SK-N-DZ (cell line): ENCODE measurements at regions not wholly inside any gene's neighbourhood (a gene's known extent, or its start where the extent isn't known, plus 50 kb on each side); places are given as distances from the start of the nearest gene placed in this dataset.
"Not testable (repeated sequence)": the region's sequence is repeated elsewhere in the genome, so short reads cannot be mapped to it uniquely, and the experiment has no call there.

ENCODE experiments used
- DNase-seq: peaks from one replicate; pipeline ENCODE4 v3.0.0-alpha.2; 2015; ENCODE audit warnings: low spot score

GRCh38 chr7:32688092-32688491 lies 192.8 kb downstream of the AVL9 start:
- not testable (repeated sequence) for DNase-seq

GRCh38 chr7:32681174-32681518 lies 185.9 kb downstream of the AVL9 start:
- DNase-seq: no peak

DNA sequence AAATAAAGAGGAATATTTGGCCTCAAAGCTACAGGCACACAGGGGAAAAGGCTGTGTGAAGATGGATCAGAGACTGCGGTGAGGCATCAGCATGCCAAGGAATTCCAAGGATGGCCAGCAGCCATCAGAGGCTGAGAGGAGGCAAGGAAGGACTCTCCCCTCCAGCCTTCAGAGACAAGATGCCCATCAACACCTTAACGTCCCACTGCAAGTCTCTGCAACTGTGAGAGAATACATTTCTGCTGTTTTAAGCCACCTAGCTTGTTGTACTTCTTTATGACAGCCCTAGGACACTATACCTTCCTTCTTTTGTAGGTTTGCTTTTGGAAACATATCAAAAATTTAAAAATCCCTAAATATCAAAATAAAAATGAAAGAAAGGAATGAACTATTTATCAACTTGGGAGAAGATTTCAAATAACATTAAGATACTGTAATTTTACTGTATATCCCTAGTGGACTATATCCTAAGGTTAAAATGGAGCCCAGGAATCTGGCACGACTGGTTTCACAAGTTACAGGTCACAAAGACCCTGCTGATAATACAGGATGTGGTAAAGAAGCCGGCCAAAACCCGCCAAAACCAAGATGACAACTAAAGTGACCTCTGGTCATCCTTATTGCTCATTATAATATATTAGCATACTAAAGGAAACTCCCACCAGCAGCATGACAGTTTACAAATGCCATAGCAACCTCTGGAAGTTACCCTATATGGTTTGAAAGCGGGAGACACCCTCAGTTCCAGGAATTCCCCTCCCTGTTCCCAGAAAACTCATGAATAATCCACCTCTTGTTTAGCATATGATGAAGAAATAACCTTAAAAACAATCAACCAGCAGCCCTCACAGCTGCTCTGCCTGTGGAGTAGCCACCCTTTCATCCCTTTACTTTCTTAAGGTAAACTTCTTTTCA lies 185.2 kb downstream of the AVL9 start:
- no peak for DNase-seq

DNA sequence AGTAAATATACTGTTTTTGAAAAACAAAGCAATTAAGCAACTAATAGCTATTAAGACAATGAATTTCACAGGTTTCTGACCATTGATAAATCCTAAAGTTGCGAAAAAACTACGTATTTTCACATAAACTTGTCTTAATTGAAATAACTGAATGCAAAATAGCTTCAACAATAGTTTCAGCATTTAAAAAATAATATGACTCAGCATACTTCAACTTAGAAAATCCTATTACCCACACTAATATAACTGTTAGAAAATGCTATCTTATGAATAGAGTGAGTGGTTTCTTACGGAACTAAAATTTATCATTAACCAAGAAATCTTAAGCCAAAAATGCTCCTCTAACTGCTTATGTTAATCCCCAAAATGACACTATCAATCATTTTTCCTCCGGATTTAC lies 183.9 kb downstream of the AVL9 start:
- DNase-seq: no peak

GRCh38 chr7:32677593-32677992 lies 182.3 kb downstream of the AVL9 start:
- DNase-seq: no peak

DNA sequence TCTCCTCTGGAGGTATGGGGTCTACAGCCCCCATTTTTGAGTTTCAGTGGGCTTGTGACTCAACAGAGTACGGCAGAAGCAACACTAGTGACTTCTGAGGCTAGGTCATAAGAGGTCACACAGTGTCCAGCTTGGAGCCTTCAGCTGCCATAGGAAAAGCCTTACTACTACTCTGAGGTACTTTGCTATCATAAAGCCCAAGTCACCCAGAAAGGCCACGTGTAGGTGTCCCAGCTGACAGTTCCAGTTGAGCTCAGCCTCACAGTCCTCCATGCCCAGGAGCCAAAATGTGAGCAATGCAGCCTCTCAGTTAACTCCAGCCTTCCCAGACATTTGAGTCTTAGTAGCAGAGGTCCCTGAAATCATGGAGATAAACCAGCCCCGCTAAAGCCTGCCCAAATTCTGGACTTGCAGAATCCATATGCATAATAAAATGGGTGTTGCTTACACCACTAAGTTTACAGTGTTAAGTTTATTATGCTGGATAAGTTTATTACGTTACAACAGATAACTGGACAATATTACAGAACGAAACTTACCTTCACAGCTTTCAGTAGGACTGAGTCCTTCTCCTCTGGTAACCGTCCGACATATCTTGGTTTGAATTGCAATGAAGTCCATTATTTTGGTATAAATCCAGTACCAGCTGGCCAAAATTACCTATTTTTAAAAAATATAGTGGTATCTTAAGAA lies 181.1 kb downstream of the AVL9 start:
- DNase-seq: no peak

DNA sequence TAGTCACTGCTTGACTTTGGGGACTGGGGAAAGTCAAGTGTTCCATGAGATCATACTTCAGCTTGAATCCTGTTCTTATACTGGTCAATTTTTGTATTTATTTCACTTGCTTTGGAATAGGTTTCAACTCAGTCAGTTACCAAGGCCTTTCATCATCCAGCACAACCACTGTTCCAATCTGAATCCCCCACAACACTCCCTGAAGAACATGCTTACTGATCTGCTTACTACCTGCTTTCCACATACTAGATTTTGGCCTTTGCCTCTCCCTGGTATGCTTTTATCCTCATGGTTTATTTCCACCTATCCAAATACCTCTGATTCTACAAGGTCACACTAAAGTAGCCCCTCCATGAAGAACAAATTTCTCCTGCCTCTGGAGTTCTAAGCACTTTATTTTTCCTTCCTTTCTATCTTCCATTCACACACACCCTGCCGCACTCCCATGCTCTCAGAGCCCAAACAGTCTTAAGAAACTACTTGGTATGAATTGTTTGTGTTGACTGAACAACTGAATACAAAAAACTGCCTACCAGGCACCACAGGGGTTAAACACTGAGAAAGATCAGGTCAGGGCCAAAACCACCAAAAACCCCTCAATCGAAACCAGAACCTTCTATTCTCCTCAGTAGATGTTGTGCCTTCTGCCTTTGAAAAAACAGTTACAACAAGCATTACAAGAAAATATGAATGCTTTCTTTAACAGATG lies 178.1 kb downstream of the AVL9 start:
- no peak for DNase-seq

GRCh38 chr7:32670110-32671025 lies 175.1 kb downstream of the AVL9 start:
- no peak for DNase-seq

DNA sequence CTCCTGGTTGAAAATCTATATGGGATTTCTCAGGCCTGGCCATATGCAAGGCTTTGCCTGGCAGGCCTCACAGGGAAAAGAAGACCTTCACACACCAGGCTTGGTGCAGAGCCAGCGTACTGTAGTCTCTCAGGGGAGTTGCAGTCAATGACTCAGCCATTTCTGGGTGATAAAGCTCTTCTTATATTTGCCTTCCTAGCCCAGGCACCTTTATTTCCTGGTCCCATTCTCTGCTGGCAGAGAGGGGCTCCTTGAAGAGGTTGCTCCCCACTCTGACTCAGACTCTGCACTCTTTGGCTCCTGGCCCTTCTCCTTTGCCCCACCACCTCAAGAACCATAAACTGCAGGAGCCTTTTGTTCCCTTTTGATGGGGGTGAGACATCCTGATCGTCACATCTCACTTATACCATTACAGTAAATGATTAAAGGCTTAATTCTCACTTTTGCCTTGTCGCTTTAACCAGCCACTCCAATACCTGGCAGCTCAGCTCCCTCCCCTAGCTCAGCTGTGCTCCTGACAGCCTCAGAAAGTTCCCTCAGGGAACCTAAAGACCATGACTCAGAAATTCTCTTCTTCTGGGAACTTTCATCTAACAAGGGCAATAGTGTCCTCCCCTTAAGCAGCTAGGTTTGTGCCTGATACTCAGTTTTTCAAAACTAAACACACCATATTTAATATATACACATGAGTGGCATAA lies 174.0 kb downstream of the AVL9 start:
- DNase-seq: not testable (repeated sequence)

GRCh38 chr7:32668387-32669097 lies 173.3 kb downstream of the AVL9 start:
- not testable (repeated sequence) for DNase-seq

DNA sequence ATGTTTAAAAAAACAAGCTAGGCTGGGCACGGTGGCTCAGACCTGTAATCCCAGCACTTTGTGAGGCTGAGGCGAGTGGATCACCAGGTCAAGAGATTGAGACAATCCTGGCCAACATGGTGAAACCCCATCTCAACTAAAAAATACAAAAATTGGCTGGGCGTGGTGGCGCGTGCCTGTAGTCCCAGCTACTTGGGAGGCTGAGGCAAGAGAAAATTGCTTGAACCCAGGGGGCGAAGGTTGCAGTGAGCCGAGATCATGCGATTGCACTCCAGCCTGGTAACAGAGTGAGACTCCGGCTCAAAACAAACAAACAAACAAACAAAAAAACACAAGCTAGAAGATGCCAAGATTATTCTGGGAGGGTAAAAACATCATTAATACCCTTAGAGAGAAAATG lies 172.3 kb downstream of the AVL9 start:
- DNase-seq: not testable (repeated sequence)

GRCh38 chr7:32663805-32664211 lies 168.5 kb downstream of the AVL9 start:
- DNase-seq: not testable (repeated sequence)

GRCh38 chr7:32662509-32662908 lies 167.2 kb downstream of the AVL9 start:
- not testable (repeated sequence) for DNase-seq

DNA sequence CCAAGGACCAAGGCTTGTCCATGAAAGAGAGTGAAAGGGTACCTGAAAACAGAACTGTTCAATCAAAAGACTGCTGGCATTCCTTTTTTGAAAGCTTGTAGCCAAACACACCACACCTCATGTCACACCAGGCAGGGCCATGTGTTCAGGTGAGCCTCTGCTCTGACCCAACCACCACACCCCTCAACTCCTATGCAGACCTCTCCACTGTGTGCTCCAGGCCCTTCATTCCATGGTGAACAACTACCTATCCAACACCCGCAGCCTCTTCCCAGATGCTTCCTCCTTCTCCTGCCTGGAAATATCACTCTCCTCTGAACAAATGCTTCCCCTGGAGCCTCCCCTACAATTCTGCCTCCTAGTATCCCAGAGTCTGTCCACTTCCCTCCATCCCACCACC lies 166.6 kb downstream of the AVL9 start:
- DNase-seq: no peak

DNA sequence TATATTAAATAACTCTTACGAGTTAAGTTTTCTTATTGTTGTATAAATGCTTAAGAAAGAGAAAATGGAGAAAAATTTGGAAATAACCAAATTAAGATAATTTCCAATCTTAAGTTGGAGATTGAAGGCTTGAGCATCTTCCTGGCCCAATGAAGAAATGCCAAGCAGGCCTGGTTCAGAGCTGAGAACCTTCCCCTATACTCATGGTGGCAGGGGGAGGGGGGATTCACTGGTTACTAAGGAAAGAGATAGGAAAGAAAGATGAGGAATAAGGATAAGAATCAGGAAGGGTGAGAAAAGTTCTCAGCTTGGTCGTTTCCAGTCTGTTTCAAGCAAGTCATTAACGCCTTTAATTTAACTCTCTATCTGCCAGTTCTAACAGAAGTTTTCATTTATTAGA lies 166.2 kb downstream of the AVL9 start:
- no peak for DNase-seq

GRCh38 chr7:32660936-32661335 lies 165.6 kb downstream of the AVL9 start:
- no peak for DNase-seq

GRCh38 chr7:32659853-32660252 lies 164.6 kb downstream of the AVL9 start:
- DNase-seq: no peak

DNA sequence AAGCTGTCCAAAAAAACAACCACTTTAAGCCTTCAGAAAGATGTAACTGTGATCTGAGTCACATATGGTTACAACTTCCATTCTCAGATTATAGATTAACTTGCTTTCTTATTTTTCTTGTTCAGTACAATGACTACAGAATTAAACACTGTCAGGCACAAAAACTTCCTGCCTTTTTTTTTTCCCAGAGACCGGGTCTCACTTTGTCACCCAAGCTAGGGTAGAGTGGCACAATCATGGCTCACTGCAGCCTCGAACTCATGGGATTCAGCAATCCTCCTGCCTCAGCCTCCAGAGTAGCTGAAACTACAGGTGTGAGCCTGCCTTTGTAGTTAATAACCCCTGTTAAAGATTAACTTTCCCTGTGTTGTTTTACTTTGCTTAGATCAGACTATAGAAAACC lies 163.2 kb downstream of the AVL9 start:
- DNase-seq: no peak

- no peak for DNase-seq
Observed at GRCh38 chr7:32658034-32658433, 162.7 kb downstream of the AVL9 start.

DNA sequence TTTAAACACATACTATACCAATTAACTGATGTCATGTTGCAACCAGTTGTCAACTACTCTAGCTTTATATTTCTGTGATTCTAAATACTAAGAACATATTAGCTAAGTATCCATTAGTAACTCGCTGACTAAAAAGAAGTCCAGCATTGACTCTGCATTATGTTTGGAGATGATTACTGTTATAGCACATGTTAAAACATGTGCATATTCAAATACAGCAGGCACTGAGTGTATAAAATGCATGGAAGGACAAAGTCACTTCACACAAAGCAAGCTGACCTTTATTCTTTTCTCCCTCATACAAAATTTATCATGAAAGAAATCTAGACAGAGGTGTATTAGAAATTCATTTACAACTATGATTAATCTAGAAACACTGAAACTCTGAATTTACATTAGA lies 159.3 kb downstream of the AVL9 start:
- DNase-seq: not testable (repeated sequence)
